ENCODE measurements at regions not wholly inside any gene's neighbourhood (a gene's known extent, or its start where the extent isn't known, plus 50 kb on each side); places are given as distances from the start of the nearest gene placed in this dataset.

DNA sequence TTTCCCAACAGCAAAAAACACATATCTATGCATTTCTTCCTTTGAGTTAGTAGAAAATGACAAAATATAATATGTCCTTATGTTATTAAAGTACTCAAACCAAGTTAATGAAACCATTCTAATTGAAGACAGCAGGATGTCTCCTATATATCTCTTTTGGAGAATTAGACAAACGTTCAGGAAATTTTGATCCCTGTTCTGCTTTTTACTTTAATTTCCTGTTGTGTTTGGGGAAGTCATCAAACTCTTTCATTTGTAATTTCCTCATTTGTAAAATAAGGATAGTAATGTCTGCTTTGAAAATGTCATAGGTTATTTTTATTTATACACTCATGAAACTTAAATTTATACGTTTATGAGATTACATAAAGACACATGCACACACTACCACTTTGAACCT is 281.8 kb upstream of the ANO5 start:
- no peak for DNase-seq (ENCODE audit: low spot score)
- TF ChIP-seq, protein P1, sequence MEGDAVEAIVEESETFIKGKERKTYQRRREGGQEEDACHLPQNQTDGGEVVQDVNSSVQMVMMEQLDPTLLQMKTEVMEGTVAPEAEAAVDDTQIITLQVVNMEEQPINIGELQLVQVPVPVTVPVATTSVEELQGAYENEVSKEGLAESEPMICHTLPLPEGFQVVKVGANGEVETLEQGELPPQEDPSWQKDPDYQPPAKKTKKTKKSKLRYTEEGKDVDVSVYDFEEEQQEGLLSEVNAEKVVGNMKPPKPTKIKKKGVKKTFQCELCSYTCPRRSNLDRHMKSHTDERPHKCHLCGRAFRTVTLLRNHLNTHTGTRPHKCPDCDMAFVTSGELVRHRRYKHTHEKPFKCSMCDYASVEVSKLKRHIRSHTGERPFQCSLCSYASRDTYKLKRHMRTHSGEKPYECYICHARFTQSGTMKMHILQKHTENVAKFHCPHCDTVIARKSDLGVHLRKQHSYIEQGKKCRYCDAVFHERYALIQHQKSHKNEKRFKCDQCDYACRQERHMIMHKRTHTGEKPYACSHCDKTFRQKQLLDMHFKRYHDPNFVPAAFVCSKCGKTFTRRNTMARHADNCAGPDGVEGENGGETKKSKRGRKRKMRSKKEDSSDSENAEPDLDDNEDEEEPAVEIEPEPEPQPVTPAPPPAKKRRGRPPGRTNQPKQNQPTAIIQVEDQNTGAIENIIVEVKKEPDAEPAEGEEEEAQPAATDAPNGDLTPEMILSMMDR (IDR thresholded peaks at IDR 0.05) = no peak
- H3K27ac ChIP-seq = no peak overlapping the region
- no peak overlapping the region for H3K4me3 ChIP-seq

- TF ChIP-seq, protein P1 (IDR thresholded peaks at IDR 0.05) = no peak
- no peak for DNase-seq (ENCODE audit: low spot score)
- no peak overlapping the region for H3K27ac ChIP-seq
- no peak overlapping the region for H3K4me3 ChIP-seq
These were observed 280.6 kb upstream of the ANO5 start for GRCh38 chr11:21912285-21912684.

DNA sequence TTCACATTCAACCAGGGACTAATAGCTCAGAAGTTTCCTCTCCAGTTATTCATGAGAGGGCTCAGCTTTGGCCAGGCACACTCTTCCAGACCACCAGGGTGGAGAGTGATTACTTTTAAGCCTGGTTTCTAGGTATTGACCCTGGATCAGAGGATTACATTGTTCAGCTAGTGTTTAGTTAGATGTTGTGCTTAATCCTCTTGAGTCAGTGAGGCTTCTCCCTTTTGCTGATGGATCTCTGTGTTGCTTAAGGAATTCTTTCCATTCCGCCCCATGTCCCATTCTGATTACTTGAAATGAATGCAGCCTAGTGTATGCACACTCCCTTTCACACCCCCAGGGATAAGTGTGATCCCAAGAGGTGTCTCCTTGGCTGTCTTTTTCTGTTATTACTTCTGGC is 271.7 kb upstream of the ANO5 start:
- TF ChIP-seq, protein P1 (IDR thresholded peaks at IDR 0.05) = no peak
- H3K27ac ChIP-seq = no peak overlapping the region
- H3K4me3 ChIP-seq = no peak overlapping the region
- DNase-seq (ENCODE audit: low spot score) = no peak

DNA sequence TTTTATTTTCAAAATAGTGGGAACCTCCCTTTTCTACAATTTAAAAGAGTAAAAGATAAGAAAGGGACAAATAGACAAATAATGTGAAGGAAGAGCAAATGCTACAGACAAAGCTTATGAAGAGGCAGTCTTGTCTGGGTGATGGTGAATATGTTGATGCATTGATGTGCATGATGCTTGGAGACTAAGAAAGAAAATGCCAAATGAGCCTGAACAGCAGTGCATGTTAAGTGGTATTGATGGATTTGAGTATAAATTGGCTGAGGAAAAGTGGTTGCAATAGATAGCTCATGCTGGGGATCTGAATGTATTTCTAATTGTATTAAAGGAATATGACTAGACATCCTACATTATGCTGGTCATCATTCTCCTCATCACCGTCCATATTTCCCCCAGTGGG is 268.6 kb upstream of the ANO5 start:
- TF ChIP-seq, protein P1 (IDR thresholded peaks at IDR 0.05) = no peak
- no peak for DNase-seq (ENCODE audit: low spot score)
- Histone ChIP-seq H3K4me3 (no peak overlapping the region), H3K27ac (no peak overlapping the region)

GRCh38 chr11:21927628-21928027 is 265.3 kb upstream of the ANO5 start:
- H3K27ac ChIP-seq = no peak overlapping the region
- H3K4me3 ChIP-seq = no peak overlapping the region
- no peak for DNase-seq (ENCODE audit: low spot score)
- TF ChIP-seq, protein P1 (IDR thresholded peaks at IDR 0.05) = no peak

GRCh38 chr11:21928847-21929246 is 264.0 kb upstream of the ANO5 start:
- no peak overlapping the region for H3K4me3 ChIP-seq
- TF ChIP-seq, protein P1 (IDR thresholded peaks at IDR 0.05) = no peak
- no peak for DNase-seq (ENCODE audit: low spot score)
- no peak overlapping the region for H3K27ac ChIP-seq

DNA sequence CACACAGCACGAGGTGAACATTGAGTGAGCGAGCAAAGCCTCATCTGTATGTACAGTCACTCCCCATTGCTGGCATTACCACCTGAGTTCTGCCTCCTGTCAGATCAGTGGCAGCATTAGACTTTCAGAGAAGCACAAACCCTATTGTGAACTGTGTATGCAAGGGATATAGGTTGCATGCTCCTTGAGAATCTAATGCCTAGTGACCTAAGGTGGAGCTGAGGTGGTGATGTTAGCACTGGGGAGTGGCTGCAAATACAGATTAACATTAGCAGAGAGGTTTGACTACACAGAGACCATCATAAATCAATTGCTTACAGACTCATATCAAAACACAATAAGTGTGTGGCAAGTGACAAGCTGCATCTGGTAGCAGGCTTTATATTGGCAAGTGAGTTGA is 262.5 kb upstream of the ANO5 start:
- DNase-seq (ENCODE audit: low spot score) = no peak
- TF ChIP-seq, protein P1 (IDR thresholded peaks at IDR 0.05) = no peak
- Histone ChIP-seq H3K27ac (no peak overlapping the region), H3K4me3 (no peak overlapping the region)
